Astrocyte (in vitro differentiated cells and primary cell): ENCODE measurements at regions not wholly inside any gene's neighbourhood (a gene's known extent, or its start where the extent isn't known, plus 50 kb on each side); places are given as distances from the start of the nearest gene placed in this dataset.

Experiments used
- EZH2 ChIP-seq: IDR thresholded peaks from 2 replicates; pipeline ENCODE4 v1.6.1; 2012; ENCODE audit warnings: mild to moderate bottlenecking, low read length, inconsistent platforms; ENCODE audit not compliant: insufficient read depth
- TF ChIP-seq, protein P1 (sequence below): IDR thresholded peaks from 2 replicates; pipeline ENCODE4 v1.5.1; 2011; ENCODE audit warnings: low read depth, mild to moderate bottlenecking, inconsistent platforms, low read length, moderate library complexity; ENCODE audit not compliant: insufficient read depth

DNA sequence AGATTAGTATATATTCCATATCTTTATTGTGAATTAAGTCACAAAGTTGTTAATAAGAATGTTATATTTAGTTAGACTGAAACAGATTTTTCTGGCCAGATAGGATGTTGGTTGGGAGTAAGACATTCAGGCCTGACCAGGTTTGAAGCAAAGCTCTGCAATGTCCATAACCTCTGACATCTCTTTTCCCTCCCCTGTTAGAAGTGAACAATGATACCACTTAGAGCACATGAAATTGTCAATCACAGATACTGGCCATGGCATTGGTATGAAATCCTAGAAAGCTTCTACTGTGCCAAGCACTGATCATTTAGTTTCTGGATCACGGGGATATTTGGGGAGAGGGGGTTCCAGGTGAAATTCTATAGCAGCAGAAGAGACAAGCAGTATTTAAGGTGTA, 1455.1 kb upstream of the CDH9 start:
- TF ChIP-seq, protein P1, sequence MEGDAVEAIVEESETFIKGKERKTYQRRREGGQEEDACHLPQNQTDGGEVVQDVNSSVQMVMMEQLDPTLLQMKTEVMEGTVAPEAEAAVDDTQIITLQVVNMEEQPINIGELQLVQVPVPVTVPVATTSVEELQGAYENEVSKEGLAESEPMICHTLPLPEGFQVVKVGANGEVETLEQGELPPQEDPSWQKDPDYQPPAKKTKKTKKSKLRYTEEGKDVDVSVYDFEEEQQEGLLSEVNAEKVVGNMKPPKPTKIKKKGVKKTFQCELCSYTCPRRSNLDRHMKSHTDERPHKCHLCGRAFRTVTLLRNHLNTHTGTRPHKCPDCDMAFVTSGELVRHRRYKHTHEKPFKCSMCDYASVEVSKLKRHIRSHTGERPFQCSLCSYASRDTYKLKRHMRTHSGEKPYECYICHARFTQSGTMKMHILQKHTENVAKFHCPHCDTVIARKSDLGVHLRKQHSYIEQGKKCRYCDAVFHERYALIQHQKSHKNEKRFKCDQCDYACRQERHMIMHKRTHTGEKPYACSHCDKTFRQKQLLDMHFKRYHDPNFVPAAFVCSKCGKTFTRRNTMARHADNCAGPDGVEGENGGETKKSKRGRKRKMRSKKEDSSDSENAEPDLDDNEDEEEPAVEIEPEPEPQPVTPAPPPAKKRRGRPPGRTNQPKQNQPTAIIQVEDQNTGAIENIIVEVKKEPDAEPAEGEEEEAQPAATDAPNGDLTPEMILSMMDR = no peak
- no peak for TF ChIP-seq EZH2
